SK-N-MC (cell line): ENCODE measurements at regions not wholly inside any gene's neighbourhood (a gene's known extent, or its start where the extent isn't known, plus 50 kb on each side); places are given as distances from the start of the nearest gene placed in this dataset.
"Not testable (repeated sequence)": the region's sequence is repeated elsewhere in the genome, so short reads cannot be mapped to it uniquely, and the experiment has no call there.

Experiments
- EZH2 ChIP-seq: fragments of 200-600 bp; sonication (generic); IDR thresholded peaks from one replicate; pipeline ENCODE4 v1.6.1; 2017; ENCODE audit warnings: antibody characterized with exemption
- FOXP2 ChIP-seq: optimal IDR thresholded peaks from 2 replicates; pipeline ENCODE3; 2011; ENCODE audit warnings: mild to moderate bottlenecking, moderate library complexity; ENCODE audit not compliant: insufficient read depth; ENCODE audit errors: extremely low read length, control extremely low read depth
- POLR2AphosphoS5 ChIP-seq: IDR thresholded peaks from 2 replicates; pipeline ENCODE4 v1.6.1; 2012; ENCODE audit warnings: mild to moderate bottlenecking, low read depth, low read length, borderline replicate concordance

GRCh38 chr2:221892006-221892405 lies 319.9 kb upstream of the EPHA4 start:
- TF ChIP-seq EZH2, POLR2AphosphoS5, FOXP2: not testable (repeated sequence)
